ENCODE measurements at regions not wholly inside any gene's neighbourhood (a gene's known extent, or its start where the extent isn't known, plus 50 kb on each side); places are given as distances from the start of the nearest gene placed in this dataset.

DNA sequence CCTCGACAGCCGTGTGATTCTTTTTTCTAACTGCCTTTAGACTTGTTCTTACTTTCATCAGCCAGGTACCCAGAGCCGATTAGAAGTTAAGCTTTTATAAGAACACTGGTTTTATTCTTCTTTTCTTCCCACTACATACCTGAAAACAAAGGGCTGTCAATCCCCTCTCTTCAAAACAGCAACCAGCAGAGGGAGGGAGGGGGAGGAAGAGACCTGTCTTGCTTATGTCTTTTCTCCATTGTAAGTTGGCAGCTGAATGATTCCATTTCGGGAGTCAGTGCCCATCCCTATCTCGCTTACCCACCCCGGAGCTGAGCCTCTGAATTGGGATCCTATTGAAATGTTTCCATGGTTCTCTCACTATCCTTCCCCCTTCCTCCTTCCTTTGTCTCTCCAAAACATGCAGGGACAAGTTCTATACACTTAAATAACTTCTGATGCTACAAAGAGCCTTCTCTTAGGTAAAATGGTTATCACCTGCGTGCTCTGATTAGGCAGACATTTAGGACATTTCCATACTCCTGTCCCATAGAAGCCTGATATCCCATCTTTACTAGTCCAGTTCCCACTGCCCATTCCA is 83.9 kb upstream of the WWC1 start:
- in situ Hi-C loops (cut with HindIII; ENCODE audit: low sequenced_read_pairs): no loop called here

DNA sequence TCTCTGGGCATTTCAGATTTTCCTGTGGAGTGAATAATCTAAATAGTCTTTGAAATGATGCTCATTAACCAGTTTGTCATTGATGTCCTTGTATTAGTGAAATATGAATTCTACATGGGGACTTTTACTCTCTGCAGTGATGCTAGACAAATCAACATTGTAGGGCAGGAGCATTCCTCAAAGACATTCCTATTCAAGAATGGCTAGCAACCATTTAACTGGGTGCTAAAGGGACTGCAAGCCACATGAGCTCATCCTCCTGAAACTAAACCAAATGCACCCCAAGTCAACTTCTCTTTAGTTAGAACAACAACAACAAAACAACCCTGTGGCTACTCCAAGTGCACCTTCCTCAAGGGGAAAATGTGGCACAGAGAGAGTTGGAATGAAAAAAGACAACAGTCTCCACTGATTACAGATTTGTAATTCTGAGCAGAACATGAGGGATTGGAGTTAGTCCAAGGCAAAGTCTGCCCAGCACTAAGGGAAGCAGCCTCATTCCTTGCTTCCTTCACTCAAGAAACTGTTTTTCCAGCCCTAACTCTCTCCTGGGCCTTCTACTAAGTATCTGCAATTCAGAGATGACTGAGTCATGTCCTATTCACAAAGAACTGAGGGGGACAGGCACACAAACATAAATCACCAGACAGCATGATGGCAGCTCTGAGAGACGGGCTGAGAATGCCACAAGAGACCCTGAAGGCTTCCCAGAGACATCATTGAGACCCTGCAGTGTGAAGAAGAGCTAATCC is 82.0 kb upstream of the WWC1 start:
- in situ Hi-C loops (cut with HindIII; ENCODE audit: low sequenced_read_pairs): no loop called here

DNA sequence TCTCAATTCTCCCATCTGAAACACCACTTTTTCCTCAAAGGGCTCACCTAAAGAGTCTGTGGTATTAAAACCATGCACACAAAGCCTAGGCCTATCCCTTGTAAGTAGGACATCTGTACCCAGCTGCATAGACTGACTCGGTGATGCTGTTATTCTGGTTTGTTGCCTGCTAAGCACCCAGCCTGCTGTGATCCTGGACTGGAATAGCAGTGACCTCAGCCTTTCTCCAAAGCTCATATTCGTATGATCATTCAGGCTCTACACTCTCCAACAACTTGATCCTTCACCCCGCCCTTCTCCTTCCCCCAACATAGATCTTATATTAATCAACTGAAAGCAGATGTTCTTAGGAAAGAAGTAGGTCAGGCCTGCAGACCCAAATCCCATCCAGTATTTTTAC is 81.4 kb upstream of the WWC1 start:
- in situ Hi-C loops (cut with HindIII; ENCODE audit: low sequenced_read_pairs): no loop called here

DNA sequence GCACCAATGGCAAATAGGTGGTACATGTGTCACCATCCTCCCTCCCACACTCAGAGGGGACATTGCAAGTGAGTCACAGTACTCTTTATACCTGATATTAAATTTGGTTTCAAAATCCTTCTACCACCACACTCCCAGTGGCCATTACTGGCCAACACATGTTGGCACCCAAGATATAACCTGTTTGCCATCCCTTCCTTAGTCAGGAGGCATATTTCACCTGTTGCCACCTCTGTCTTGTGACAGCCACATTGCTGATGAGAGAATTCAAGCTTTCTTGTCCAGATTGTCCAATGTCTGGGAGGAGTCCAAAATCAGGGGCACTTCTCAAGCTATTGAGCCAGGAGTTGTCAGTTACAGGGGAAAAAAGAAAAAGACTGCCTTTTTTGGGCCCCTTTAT is 80.2 kb upstream of the WWC1 start:
- in situ Hi-C loops (cut with HindIII; ENCODE audit: low sequenced_read_pairs): no loop called here

DNA sequence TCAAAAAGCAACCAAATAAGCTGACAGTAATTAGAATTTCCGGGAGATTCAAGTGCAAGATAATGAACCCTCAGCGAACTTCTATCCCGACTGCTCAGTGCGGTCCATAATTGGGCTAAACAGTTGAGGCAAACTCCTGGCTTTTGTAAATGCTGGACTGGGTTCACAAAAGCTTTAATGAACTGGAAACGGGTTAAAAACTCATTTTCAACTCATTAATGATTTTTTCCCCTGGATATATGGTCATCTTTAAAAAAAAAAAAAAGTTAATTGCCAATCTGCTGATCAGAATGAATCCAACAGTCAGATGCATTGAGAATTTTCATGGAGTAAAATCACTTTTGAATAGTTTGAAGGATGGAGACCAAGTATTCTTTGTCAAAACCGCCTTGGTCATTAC is 79.5 kb upstream of the WWC1 start:
- in situ Hi-C loops (cut with HindIII; ENCODE audit: low sequenced_read_pairs): no loop called here

DNA sequence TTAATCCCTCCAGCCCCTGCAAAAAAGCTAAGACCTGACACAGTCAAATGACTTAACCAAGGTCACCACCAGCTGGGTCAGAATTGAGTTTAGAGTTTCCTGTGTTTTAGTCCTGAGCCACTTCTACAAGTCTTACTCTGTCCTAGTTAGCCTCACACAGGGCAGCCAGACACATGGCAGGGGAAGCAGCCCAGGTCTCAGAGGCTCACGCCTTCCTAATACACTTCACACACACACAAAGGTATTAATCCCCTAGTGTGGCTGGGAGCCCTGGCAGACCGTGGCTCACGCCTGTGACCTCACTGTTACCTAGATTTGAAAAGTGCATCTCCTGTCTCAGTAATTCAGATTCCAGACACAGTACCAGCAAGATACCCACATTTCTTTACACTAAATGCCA is 77.4 kb upstream of the WWC1 start:
- in situ Hi-C loops (cut with HindIII; ENCODE audit: low sequenced_read_pairs): no loop called here

DNA sequence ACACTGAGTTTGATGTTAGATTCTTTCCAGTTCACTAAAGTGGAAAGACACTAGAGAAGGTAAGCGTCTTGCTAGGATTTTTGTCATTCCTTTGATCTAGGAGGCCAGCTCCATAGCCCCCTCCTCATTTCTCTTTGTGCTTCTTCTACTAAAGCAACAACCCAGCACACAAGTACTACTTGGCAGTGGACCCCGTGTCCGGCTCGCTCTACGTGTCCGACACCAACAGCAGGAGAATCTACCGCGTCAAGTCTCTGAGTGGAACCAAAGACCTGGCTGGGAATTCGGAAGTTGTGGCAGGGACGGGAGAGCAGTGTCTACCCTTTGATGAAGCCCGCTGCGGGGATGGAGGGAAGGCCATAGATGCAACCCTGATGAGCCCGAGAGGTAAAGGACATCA is 76.6 kb upstream of the WWC1 start:
- in situ Hi-C loops (cut with HindIII; ENCODE audit: low sequenced_read_pairs): no loop called here

DNA sequence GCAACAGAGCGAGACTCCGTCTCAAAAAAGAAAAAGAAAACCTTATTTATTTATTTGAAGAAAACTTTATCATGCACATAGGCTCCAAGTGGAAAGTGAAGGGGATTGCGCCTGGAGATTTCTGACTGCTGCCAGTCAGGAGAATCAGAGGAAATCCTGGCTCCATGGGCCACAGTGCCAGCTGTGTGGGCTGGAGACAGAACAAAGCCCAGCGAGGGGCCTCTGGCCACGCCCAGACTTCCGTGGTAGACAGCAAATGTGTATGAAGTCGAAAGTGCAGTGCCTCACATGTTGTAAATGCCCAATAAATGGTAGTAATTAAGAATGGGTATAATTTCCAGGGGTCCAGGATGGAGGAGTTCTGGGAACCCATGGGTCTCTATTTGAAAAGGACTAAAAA is 75.8 kb upstream of the WWC1 start:
- in situ Hi-C loops (cut with HindIII; ENCODE audit: low sequenced_read_pairs): no loop called here

DNA sequence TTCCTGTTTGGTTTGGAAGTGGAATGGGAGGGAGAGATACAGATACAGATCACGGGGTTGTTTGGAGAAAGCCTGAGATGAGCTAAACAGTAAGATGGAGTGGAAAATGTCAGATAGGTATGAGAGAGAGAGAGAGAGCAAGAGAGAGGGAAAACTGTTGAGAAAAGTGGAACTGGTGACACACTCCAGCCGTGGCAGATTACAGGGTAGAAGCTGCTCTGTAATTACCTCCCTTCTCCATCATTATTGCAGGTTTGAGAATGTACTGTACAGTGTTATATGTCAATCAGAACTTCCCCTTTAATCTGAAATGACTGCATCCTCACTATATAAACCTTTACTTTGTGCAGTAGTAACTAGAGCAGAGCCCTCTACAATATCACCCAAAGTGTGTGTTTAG is 74.5 kb upstream of the WWC1 start:
- in situ Hi-C loops (cut with HindIII; ENCODE audit: low sequenced_read_pairs): no loop called here

DNA sequence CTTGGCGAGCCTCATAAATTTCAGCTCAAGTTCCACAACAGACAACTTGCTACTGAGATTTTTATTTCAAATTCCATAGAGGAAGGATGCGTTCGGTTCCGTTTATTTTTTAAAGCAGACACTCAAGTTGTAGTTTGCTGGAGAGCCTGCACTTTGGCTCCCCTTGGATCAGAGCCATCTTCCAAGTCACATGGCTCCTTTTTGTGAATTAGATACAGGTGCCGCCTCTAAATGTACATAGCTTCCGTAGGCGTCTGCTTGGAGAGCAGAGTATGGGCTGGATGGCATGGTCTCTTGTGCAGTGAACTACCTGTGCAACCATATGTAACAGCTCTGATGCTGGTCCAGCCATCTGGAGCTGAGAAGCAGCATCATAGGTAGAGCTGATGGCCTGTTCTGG is 73.9 kb upstream of the WWC1 start:
- in situ Hi-C loops (cut with HindIII; ENCODE audit: low sequenced_read_pairs): no loop called here

DNA sequence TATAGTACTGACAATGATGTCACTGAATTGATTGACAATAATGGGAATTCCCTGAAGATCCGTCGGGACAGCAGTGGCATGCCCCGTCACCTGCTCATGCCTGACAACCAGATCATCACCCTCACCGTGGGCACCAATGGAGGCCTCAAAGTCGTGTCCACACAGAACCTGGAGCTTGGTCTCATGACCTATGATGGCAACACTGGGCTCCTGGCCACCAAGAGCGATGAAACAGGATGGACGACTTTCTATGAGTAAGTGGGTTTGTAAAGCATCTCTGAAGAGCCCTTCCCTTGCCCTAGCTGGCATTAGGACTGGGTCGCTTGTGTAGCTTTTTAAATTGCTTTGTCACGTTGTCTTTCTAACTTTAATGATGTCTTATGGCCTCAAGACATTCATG is 72.7 kb upstream of the WWC1 start:
- in situ Hi-C loops (cut with HindIII; ENCODE audit: low sequenced_read_pairs): no loop called here

DNA sequence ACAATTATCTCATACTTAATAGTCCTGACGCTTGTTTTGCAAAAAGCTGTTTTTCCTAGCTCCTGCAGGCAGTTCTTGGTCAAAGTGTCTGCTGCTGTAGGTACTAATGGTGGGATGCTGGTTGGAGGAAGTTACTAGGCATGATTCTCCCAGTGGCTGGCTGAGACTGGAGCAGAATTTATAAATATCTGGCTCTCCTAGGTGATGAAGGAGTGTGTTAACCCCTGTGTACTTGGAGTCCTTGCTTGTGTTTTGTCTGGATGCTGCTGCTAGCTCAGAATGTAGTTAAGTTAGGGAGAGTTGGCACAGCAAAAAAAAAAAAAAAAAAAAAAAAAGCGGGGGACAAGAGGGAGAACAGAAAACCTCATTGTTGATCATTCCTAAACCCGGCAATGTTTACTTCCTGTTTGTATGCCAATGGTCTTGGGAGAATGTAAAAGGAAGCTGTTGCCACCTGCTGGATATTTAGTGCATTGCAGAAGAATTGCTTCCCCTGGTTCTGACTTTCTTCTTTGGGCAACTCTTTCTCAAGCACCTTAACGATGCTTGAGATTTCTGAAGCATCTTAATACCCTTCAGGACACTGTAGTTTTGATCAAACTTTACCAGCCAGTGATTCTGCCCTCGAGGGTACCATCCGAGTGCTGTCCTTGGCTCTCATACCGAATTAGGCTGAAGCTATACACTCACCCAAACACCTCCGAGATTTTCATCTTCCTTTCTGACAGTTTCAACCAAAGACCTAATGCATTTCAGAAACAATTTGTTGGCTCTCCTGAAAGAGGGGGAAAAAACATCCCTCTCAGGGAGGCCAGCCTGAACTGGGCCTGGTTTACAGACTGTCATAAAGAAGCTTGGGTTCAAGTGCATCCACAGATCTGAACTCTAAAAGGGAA is 71.7 kb upstream of the WWC1 start:
- in situ Hi-C loops (cut with HindIII; ENCODE audit: low sequenced_read_pairs): no loop called here

DNA sequence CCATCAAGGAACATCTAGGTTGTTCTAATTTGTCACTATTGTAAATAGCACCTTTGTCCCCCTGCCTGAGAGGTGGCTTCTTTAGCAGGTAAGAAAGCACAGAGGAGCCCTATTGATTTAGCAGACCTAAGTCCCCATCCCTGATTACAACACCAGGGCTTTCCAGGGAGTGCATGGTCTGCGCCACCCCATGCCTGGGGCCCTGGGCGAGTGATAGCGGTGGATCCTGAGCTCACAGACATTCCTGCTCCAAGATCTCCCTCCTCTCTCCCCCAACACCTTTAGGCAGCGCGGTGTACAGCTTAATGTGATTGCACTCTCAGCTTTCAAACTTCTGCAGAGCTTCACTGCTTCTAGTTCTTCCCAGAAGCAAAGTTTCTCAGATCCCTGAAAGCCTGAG is 67.4 kb upstream of the WWC1 start:
- in situ Hi-C loops (cut with HindIII; ENCODE audit: low sequenced_read_pairs): no loop called here

DNA sequence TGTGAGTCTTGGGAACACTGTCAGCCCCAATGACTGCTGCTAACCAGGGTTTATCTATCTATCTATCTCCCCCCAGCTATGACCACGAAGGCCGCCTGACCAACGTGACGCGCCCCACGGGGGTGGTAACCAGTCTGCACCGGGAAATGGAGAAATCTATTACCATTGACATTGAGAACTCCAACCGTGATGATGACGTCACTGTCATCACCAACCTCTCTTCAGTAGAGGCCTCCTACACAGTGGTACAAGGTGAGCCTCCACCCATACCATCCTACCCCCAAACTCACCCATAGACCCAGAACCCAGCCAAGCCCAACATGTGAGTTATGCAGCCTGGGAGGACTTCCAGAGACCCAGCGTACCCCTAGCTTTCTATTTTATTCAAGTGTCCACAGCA is 65.4 kb upstream of the WWC1 start:
- in situ Hi-C loops (cut with HindIII; ENCODE audit: low sequenced_read_pairs): no loop called here

DNA sequence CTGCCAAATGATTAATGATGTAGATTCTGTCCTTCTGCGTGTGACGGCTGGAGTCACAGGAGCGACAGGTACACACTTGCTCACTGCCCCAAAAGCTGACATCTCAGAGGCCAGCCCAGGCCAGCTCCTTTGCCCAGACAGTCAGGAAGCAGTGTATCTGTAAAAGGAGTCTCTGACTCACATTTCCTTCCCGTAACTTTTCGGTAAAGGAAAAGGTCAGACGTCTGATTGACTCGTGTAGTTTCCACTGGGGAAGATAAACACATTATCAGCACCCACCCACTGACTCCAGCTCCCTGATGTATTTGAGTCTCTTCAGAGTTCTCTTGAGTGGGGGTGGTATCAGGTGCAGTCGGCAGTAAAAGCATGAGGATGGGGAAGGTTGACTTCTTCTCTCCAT is 64.4 kb upstream of the WWC1 start:
- in situ Hi-C loops (cut with HindIII; ENCODE audit: low sequenced_read_pairs): no loop called here

DNA sequence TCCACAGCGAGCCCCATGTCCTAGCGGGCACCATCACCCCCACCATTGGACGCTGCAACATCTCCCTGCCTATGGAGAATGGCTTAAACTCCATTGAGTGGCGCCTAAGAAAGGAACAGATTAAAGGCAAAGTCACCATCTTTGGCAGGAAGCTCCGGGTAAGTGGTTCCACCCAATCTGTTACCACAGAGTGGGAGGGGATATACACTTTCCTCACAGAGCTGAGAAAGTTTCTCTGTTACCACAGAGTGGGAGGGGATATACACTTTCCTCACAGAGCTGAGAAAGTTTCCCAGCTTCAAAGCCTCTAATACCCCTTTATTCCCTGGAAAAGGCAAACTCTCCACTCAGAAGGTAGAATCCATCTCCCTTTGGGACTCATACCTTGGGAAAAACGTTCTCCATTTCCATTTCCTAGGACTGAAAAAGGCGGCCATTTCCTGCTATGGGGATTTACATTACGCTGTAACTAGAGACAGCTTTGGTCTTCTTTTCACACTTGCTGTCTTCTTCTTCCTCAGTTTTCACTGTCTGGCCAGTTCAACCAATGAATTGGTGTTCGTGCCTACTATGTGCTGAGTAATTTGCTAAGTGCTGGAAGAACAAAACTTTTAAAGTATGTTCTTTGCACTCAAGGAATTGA is 63.4 kb upstream of the WWC1 start:
- in situ Hi-C loops (cut with HindIII; ENCODE audit: low sequenced_read_pairs): no loop called here

DNA sequence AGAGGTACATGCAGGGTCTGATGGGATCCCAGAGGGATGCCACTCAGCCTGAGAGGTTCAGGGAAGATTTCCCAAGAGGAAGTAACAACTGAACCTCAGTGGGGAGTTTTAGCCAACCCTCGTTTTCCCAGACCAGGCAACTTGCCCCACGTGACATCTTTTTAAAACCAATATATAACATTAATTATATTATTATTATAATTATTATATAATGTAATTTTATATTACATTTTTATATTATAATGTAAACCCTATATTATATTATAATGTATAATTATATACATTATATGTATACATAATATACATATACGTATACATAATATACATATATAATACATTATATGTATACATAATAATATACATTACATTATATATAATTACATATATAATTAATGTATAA is 62.8 kb upstream of the WWC1 start:
- in situ Hi-C loops (cut with HindIII; ENCODE audit: low sequenced_read_pairs): no loop called here

DNA sequence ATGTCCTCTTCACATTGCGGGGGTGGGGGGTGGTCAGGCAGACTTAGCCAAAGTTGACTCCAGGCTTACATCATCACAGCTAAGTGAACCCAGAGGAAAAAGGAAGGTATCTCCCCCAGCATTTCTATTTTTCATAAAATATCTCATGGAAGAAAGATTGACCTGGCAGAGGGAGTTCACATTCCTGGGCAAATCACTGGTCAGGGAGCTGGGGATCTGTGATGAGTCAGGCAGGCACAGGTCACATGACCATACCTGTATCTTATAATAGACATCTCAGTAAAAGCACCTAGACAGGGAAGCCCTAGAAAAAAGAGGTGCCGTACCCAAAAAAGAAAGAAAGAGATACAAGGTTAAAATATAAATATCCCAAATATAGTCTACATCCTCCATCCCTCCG is 57.3 kb upstream of the WWC1 start:
- in situ Hi-C loops (cut with HindIII; ENCODE audit: low sequenced_read_pairs): no loop called here

DNA sequence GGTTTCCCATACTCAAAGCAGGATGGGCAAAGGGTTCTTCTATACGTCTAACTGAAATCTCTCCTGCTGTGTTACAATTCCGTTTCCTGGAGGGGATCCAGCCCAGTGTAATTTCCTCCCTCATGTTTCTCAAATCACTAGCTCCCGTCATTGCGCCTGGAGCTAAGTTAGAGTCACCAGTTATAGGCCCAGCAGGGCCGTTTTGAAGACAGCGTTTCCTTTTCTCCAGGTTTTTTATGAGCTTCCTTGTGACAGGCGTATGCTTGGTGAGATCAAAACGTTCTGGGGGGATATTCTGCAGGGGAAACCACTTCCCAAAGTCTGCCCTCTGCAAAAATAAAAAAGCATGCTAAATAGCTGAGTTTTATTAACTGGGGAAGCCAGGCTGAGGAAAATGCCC is 53.0 kb upstream of the WWC1 start:
- in situ Hi-C loops (cut with HindIII; ENCODE audit: low sequenced_read_pairs): no loop called here

DNA sequence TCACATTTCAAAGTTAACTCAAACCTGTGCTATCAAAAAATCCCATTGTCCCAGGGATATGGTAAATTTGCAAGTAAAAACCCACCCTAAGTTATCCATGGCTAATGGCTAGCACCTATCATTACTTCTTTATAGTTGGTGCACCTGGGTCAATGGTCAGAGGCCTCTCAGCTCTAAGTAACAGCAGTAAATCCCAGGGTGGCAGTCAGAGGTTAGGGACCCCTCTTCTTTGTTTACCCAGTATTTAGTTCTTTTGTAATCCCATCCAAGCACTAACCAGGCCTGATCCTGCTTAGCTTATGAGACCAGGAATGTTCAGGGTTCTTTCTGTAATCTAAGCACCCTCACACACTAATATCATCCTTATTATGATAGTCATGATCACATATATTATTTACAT is 52.1 kb upstream of the WWC1 start:
- in situ Hi-C loops (cut with HindIII; ENCODE audit: low sequenced_read_pairs): no loop called here
